Lung (tissue), 11 donors: ENCODE measurements at regions not wholly inside any gene's neighbourhood (a gene's known extent, or its start where the extent isn't known, plus 50 kb on each side); places are given as distances from the start of the nearest gene placed in this dataset.

Experiments used
- ATAC-seq: fragments of 200-7000 bp; cut with Tn5 transposase; one replicate; pipeline ENCODE4 v1.9.1; 2020; ENCODE audit warnings: moderate number of reproducible peaks; ENCODE audit not compliant: insufficient read depth, low FRiP score
- DNase-seq, 3 donors: peaks; one replicate each; pipeline ENCODE4 v3.0.0-alpha.2; 2013 to 2017
- H3K27ac ChIP-seq, 2 donors: one replicate each; pipeline ENCODE4 v1.5.1; 2013; ENCODE audit warnings: mild to moderate bottlenecking in 2 of 2, moderate library complexity in 2 of 2, control low read depth in 1 of 2, inconsistent platforms in 1 of 2, low read depth in 1 of 2, low read length in 1 of 2
- H3K27me3 ChIP-seq, 3 donors: one replicate each; pipeline ENCODE4 v1.5.1; 2013; ENCODE audit warnings: low read length in 2 of 3; ENCODE audit not compliant: control insufficient read depth in 3 of 3, insufficient read depth in 3 of 3
- H3K36me3 ChIP-seq, 4 donors: one replicate each; pipeline ENCODE4 v1.5.1; 2013; ENCODE audit warnings: low read length in 4 of 4, mild to moderate bottlenecking in 1 of 4, moderate library complexity in 1 of 4; ENCODE audit not compliant: control insufficient read depth in 4 of 4, insufficient read depth in 4 of 4
- H3K4me1 ChIP-seq, 5 donors: one replicate each; pipeline ENCODE4 v1.5.1; 2013; ENCODE audit warnings: low read length in 5 of 5, mild to moderate bottlenecking in 2 of 5, moderate library complexity in 1 of 5; ENCODE audit not compliant: control insufficient read depth in 5 of 5, insufficient read depth in 5 of 5
- H3K4me3 ChIP-seq: one replicate; pipeline ENCODE4 v1.5.1; 2013; ENCODE audit warnings: mild to moderate bottlenecking, control low read depth, moderate library complexity
- H3K9ac ChIP-seq, 2 donors: one replicate each; pipeline ENCODE4 v1.5.1; 2013; ENCODE audit warnings: low read length in 2 of 2, control low read depth in 1 of 2; ENCODE audit not compliant: insufficient read depth in 1 of 2
- H3K9me3 ChIP-seq, 4 donors: one replicate each; pipeline ENCODE4 v1.5.1; 2013; ENCODE audit warnings: low read length in 3 of 4, mild to moderate bottlenecking in 1 of 4, moderate library complexity in 1 of 4; ENCODE audit not compliant: control insufficient read depth in 4 of 4, insufficient read depth in 3 of 4
- CTCF ChIP-seq: IDR thresholded peaks from 2 replicates; pipeline ENCODE4 v1.5.1; 2012; ENCODE audit warnings: mild to moderate bottlenecking; ENCODE audit errors: control extremely low read depth, extremely low read depth
- WGBS, 2 donors: extraction: QIAGEN DNeasy Blood & Tissue Kit; methylation state at CpG; one replicate each; pipeline ENCODE4 v1.1.7; 2013; 5-methylcytosine and 5-hydroxymethylcytosine counted together
- donor health status: control.
- donor health status: control.
- donor health status: Bipolar disorder and iron deficiency.
- donor health status: healthy.
- donor health status: DM: yes; HTN: yes; CAD: no.

GRCh38 chr16:64866021-64866420, 255.8 kb downstream of the CDH11 start:
- Histone ChIP-seq H3K4me1 (peaks cover 0 to 27% (median 4%) of the 10 kb centered on the region in 5 donors), H3K4me3 (no peak overlapping the region), H3K27ac (peak overlapping the region in 1 of 2 donors; percentile 40), H3K36me3 (no peaks in the 10 kb centered on the region), H3K9ac (no peak overlapping the region), H3K27me3 (no peaks in the 10 kb centered on the region), H3K9me3 (no peaks in the 10 kb centered on the region)
- WGBS, 2 donors, result 83 to 95% methylated on average over 2 of the region's 2 CpGs
- DNase-seq (no peak), ATAC-seq (no peak)
- no peak for TF ChIP-seq CTCF

- no peaks in the 10 kb centered on the region for H3K36me3 ChIP-seq
- peaks cover 0 to 19% (median 4%) of the 10 kb centered on the region in 5 donors for H3K4me1 ChIP-seq
- ATAC-seq, result no peak
- WGBS, 2 donors, result 86 to 93% methylated on average over 2 of the region's 2 CpGs
- H3K27me3 ChIP-seq, result no peaks in the 10 kb centered on the region
- H3K9me3 ChIP-seq, result no peaks in the 10 kb centered on the region
- no peak for TF ChIP-seq CTCF
- no peak for DNase-seq
- peak overlapping the region in 1 of 2 donors; percentile 50 for H3K27ac ChIP-seq
- H3K9ac ChIP-seq, result no peak overlapping the region
- H3K4me3 ChIP-seq, result no peak overlapping the region
Observed at GRCh38 chr16:64865069-64865696, 256.7 kb downstream of the CDH11 start.

GRCh38 chr16:64864232-64864809, 257.5 kb downstream of the CDH11 start:
- TF ChIP-seq CTCF, result no peak
- no peaks in the 10 kb centered on the region for H3K9me3 ChIP-seq
- WGBS, 2 donors, result 50 to 72% methylated on average over 5 of the region's 5 CpGs
- no peak for ATAC-seq
- H3K36me3 ChIP-seq, result no peaks in the 10 kb centered on the region
- DNase-seq, result peak; percentile 35 to 94 (median 91)
- H3K4me1 ChIP-seq, result peaks cover 0 to 12% (median 4%) of the 10 kb centered on the region in 5 donors
- H3K9ac ChIP-seq, result no peak overlapping the region
- H3K27ac ChIP-seq, result peak overlapping the region in 1 of 2 donors; percentile 29
- H3K4me3 ChIP-seq, result no peak overlapping the region
- no peaks in the 10 kb centered on the region for H3K27me3 ChIP-seq
